Breast epithelium (tissue), 3 donors: ENCODE measurements at regions not wholly inside any gene's neighbourhood (a gene's known extent, or its start where the extent isn't known, plus 50 kb on each side); places are given as distances from the start of the nearest gene placed in this dataset.

Experiments used
- POLR2A ChIP-seq: fragments of 450-650 bp; IDR thresholded peaks from one replicate; pipeline ENCODE4 v1.6.1; 2016; ENCODE audit warnings: antibody characterized with exemption, mild to moderate bottlenecking, moderate library complexity
- TF ChIP-seq, protein P1 (sequence below), 3 donors: fragments of 450-650 bp; IDR thresholded peaks; one replicate each; pipeline ENCODE4 v1.5.1; 2016 to 2017; ENCODE audit warnings: antibody characterized with exemption in 3 of 3, mild to moderate bottlenecking in 3 of 3, moderate library complexity in 3 of 3

DNA sequence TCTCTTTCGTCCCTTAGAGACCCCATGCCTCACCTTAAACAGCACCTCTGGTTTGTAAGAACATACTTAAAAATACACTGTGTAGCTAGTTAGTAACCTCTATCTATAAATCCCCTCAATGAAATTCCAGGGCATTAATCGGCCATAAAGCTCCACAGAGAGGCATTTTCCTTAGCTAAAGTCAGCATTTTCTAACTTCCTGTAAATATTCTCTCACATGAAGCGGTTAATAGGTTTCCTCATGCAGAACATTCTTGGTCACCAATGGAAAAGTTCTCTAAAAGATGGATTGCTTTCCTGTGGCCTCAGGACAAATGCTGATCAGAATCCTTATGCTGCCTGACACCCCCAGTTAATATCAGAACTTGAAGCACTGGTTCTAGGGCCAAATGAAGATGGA lies 248.6 kb upstream of the BOD1L1 start:
- TF ChIP-seq, protein P1, sequence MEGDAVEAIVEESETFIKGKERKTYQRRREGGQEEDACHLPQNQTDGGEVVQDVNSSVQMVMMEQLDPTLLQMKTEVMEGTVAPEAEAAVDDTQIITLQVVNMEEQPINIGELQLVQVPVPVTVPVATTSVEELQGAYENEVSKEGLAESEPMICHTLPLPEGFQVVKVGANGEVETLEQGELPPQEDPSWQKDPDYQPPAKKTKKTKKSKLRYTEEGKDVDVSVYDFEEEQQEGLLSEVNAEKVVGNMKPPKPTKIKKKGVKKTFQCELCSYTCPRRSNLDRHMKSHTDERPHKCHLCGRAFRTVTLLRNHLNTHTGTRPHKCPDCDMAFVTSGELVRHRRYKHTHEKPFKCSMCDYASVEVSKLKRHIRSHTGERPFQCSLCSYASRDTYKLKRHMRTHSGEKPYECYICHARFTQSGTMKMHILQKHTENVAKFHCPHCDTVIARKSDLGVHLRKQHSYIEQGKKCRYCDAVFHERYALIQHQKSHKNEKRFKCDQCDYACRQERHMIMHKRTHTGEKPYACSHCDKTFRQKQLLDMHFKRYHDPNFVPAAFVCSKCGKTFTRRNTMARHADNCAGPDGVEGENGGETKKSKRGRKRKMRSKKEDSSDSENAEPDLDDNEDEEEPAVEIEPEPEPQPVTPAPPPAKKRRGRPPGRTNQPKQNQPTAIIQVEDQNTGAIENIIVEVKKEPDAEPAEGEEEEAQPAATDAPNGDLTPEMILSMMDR (IDR thresholded peaks at IDR 0.05): no peak
- TF ChIP-seq POLR2A: no peak
